K562 (cell line): ENCODE measurements at regions not wholly inside any gene's neighbourhood (a gene's known extent, or its start where the extent isn't known, plus 50 kb on each side); places are given as distances from the start of the nearest gene placed in this dataset.

Experiments
- ATAC-seq: fragments of 200-7000 bp; cut with Tn5 transposase; 3 replicates; pipeline ENCODE4 v1.9.1; 2020; ENCODE audit warnings: moderate library complexity
- BruUV-seq: library from RNA; stranded (reverse); fragments of 400-500 nt; replicated peaks from 2 replicates; lab custom pipeline; 2021; lab: Mats Ljungman, UMichigan
- CTCF ChIA-PET: fragments of 300-600 bp; formaldehyde crosslinking; extraction: SDS; loops from one replicate; lab custom pipeline; 2021; ENCODE audit warnings: low intra/inter-chr PET ratio; lab: Yijun Ruan, JAX
- POLR2A ChIA-PET: fragments of 300-600, 350-650 bp; sonication (Branson Sonifier 250); formaldehyde crosslinking; extraction: SDS; loops from one replicate; lab custom pipeline; 2021; ENCODE audit warnings: antibody characterized with exemption, inconsistent platforms; lab: Yijun Ruan, JAX
- DNase-seq, 4 experiments: peaks; one replicate each; pipeline versions ENCODE4 v3.0.0 to v3.0.0-alpha.2; 2011 to 2018; ENCODE audit warnings: low spot score in 3 of 4, mixed read lengths in 3 of 4; ENCODE audit errors: extremely low read depth in 1 of 4
- FAIRE-seq: peaks from 2 replicates; lab custom pipeline; 2011; peaks lifted over from hg19 to GRCh38; lab: Jason Lieb, UNC
- H2AFZ ChIP-seq: 2 replicates; pipeline ENCODE4 v1.6.0; 2011; ENCODE audit warnings: low read depth, low read length, control low read depth, inconsistent platforms
- H3K27ac ChIP-seq: fragments of 200-600 bp; 3 replicates; pipeline ENCODE4 v1.8.0; 2011; ENCODE audit warnings: low read depth, mild to moderate bottlenecking, control low read depth, inconsistent platforms, low read length, moderate library complexity, mixed read lengths; ENCODE audit errors: extremely low read depth
- H3K27me3 ChIP-seq, 2 experiments: fragments of 300-600 bp in 1 of 2; 2 replicates in 1 of 2; 3 replicates in 1 of 2; pipeline versions ENCODE4 v1.6.0 to v1.8.0; 2011; ENCODE audit warnings: inconsistent platforms in 2 of 2, low read length in 2 of 2, mild to moderate bottlenecking in 1 of 2, mixed read lengths in 1 of 2, moderate library complexity in 1 of 2; ENCODE audit not compliant: control insufficient read depth in 2 of 2, insufficient read depth in 2 of 2
- H3K36me3 ChIP-seq: fragments of 300-600 bp; 3 replicates; pipeline ENCODE4 v1.8.0; 2011; ENCODE audit warnings: mild to moderate bottlenecking, low read length, inconsistent platforms; ENCODE audit not compliant: control insufficient read depth, insufficient read depth
- H3K4me1 ChIP-seq, 2 experiments: fragments of 200-600 bp in 1 of 2; replicated peaks in 1 of 2; 2 replicates in 1 of 2; 3 replicates in 1 of 2; pipeline versions ENCODE4 v1.5.1 to v1.8.0; 2011; ENCODE audit warnings: inconsistent platforms in 2 of 2, low read length in 2 of 2, mild to moderate bottlenecking in 1 of 2, mixed read lengths in 1 of 2, moderate library complexity in 1 of 2; ENCODE audit not compliant: control insufficient read depth in 2 of 2, insufficient read depth in 2 of 2
- H3K4me2 ChIP-seq: 2 replicates; pipeline ENCODE4 v1.6.1; 2011; ENCODE audit warnings: low read length, control low read depth, inconsistent platforms, mixed read lengths; ENCODE audit not compliant: insufficient read depth
- H3K4me3 ChIP-seq: fragments of 200-600 bp; sonication (generic), shearing (Covaris generic); 2 replicates; pipeline ENCODE4 v1.5.1; 2016; ENCODE audit warnings: control low read depth, inconsistent platforms
- H3K79me2 ChIP-seq: fragments of 200-600 bp; 3 replicates; pipeline ENCODE4 v1.8.0; 2011; ENCODE audit warnings: low read length, inconsistent platforms; ENCODE audit not compliant: control insufficient read depth, insufficient read depth
- H3K9ac ChIP-seq, 2 experiments: 2 replicates each; pipeline versions ENCODE4 v1.6.0 to v1.6.1; 2011; ENCODE audit warnings: low read depth in 2 of 2, low read length in 2 of 2, control low read depth in 1 of 2, inconsistent platforms in 1 of 2, mild to moderate bottlenecking in 1 of 2, mixed read lengths in 1 of 2; ENCODE audit not compliant: insufficient read depth in 1 of 2
- H3K9me1 ChIP-seq: one replicate; pipeline ENCODE4 v1.6.0; 2011; ENCODE audit warnings: inconsistent platforms, mild to moderate bottlenecking, low read length, moderate library complexity; ENCODE audit not compliant: control insufficient read depth, insufficient read depth
- H3K9me3 ChIP-seq: replicated peaks from 2 replicates; pipeline ENCODE4 v1.5.1; 2011; ENCODE audit warnings: low read depth, low read length, inconsistent platforms; ENCODE audit not compliant: control insufficient read depth, insufficient read depth
- H4K20me1 ChIP-seq: replicated peaks from 2 replicates; pipeline ENCODE4 v1.6.1; 2011; ENCODE audit warnings: low read length, inconsistent platforms, mixed read lengths; ENCODE audit not compliant: control insufficient read depth, insufficient read depth
- CHD1 ChIP-seq: fragments of 200-600 bp; sonication (generic); IDR thresholded peaks from one replicate; pipeline ENCODE4 v1.6.1; 2012; ENCODE audit warnings: mild to moderate bottlenecking, moderate library complexity, low read length, inconsistent platforms
- CHD2 ChIP-seq: IDR thresholded peaks from 2 replicates; pipeline ENCODE4 v1.6.1; 2011; ENCODE audit warnings: low read depth, low read length
- CTBP1 ChIP-seq: fragments of 450-650 bp; IDR thresholded peaks from 2 replicates; pipeline ENCODE4 v1.6.1; 2016; ENCODE audit warnings: borderline replicate concordance
- ELF2 ChIP-seq: fragments of 250-450 bp; sonication (Bioruptor Pico); IDR thresholded peaks from 2 replicates; pipeline ENCODE4 v1.5.0; 2021; ENCODE audit warnings: mild to moderate bottlenecking
- FOXA1 ChIP-seq: fragments of 450-650 bp; IDR thresholded peaks from 2 replicates; pipeline ENCODE4 v1.6.1; 2016; ENCODE audit warnings: mild to moderate bottlenecking, borderline replicate concordance
- KLF16 ChIP-seq: IDR thresholded peaks from 2 replicates; pipeline ENCODE4 v1.6.1; 2016; ENCODE audit warnings: antibody characterized with exemption
- SAFB2 ChIP-seq: fragments of 200-400 bp; formaldehyde crosslinking; IDR thresholded peaks from 2 replicates; pipeline ENCODE4 v1.6.1; 2018; ENCODE audit warnings: borderline replicate concordance, low read length, low read depth, moderate library complexity; ENCODE audit not compliant: severe bottlenecking
- SNAPC5 ChIP-seq: fragments of 250-450 bp; sonication (Bioruptor Pico); IDR thresholded peaks from 2 replicates; pipeline ENCODE4 v1.8.0; 2021; ENCODE audit warnings: moderate library complexity, mild to moderate bottlenecking, inconsistent platforms
- SREBF2 ChIP-seq: sonication (generic); formaldehyde crosslinking; IDR thresholded peaks from 2 replicates; pipeline ENCODE4 v1.4.0; 2020; ENCODE audit warnings: mild to moderate bottlenecking, missing genetic modification reagents
- STAT5A ChIP-seq: IDR thresholded peaks from 2 replicates; pipeline ENCODE4 v1.6.1; 2012; ENCODE audit warnings: low read length, inconsistent platforms, borderline replicate concordance
- TBL1XR1 ChIP-seq, 2 experiments: IDR thresholded peaks; 2 replicates each; pipeline ENCODE4 v1.6.1; 2012; ENCODE audit warnings: improper control_type of control experiment in 2 of 2, low read length in 2 of 2, mild to moderate bottlenecking in 1 of 2
- ZBTB12 ChIP-seq: fragments of 250-450 bp; sonication (Bioruptor Pico); IDR thresholded peaks from 2 replicates; pipeline ENCODE4 v1.4.0; 2020
- ZC3H4 ChIP-seq: sonication (generic); formaldehyde crosslinking; IDR thresholded peaks from 2 replicates; pipeline ENCODE4 v1.9.0; 2021; ENCODE audit warnings: missing genetic modification reagents, borderline replicate concordance
- ZC3H8 ChIP-seq: fragments of 450-650 bp; IDR thresholded peaks from 2 replicates; pipeline ENCODE4 v1.6.1; 2017
- ZNF232 ChIP-seq: sonication (generic); formaldehyde crosslinking; IDR thresholded peaks from 2 replicates; pipeline ENCODE4 v1.8.0; 2022; ENCODE audit warnings: mild to moderate bottlenecking, missing genetic modification reagents
- ZNF76 ChIP-seq: fragments of 250-450 bp; sonication (Bioruptor Pico); IDR thresholded peaks from 2 replicates; pipeline ENCODE4 v1.4.0; 2020; ENCODE audit warnings: mild to moderate bottlenecking, moderate library complexity, borderline replicate concordance
- WGBS: fragments of 100-300 bp; shearing (Covaris generic); methylation state at CpG from one replicate; pipeline ENCODE4 v1.1.6; 2016; ENCODE audit warnings: low coverage, mixed read lengths; ENCODE audit not compliant: insufficient coverage; ENCODE audit errors: missing lambda C conversion rate; 5-methylcytosine and 5-hydroxymethylcytosine counted together
- in situ Hi-C: fragments of 300-500 bp; cut with MboI; formaldehyde crosslinking; loops from 4 replicates; pipeline ENCODE4 v1.15.0; 2018; ENCODE audit warnings: inconsistent platforms, mixed read lengths
- intact Hi-C: fragments of 100-400 bp; cut with micrococcal nuclease; formaldehyde crosslinking; loops from 2 replicates; pipeline ENCODE4 v1.14.2; 2022
- TF ChIP-seq, protein P1 (sequence below): sonication (generic); formaldehyde crosslinking; IDR thresholded peaks from 2 replicates; pipeline ENCODE4 v1.9.0; 2022; ENCODE audit warnings: mild to moderate bottlenecking, missing genetic modification reagents
- TF ChIP-seq, protein P2 (sequence below): sonication (generic); formaldehyde crosslinking; IDR thresholded peaks from 2 replicates; pipeline ENCODE4 v1.8.1; 2023; ENCODE audit warnings: mild to moderate bottlenecking, missing genetic modification reagents
- TF ChIP-seq, protein P3 (sequence below): sonication (generic); formaldehyde crosslinking; IDR thresholded peaks from 2 replicates; pipeline ENCODE4 v1.8.0; 2022; ENCODE audit warnings: mild to moderate bottlenecking, missing genetic modification reagents

DNA sequence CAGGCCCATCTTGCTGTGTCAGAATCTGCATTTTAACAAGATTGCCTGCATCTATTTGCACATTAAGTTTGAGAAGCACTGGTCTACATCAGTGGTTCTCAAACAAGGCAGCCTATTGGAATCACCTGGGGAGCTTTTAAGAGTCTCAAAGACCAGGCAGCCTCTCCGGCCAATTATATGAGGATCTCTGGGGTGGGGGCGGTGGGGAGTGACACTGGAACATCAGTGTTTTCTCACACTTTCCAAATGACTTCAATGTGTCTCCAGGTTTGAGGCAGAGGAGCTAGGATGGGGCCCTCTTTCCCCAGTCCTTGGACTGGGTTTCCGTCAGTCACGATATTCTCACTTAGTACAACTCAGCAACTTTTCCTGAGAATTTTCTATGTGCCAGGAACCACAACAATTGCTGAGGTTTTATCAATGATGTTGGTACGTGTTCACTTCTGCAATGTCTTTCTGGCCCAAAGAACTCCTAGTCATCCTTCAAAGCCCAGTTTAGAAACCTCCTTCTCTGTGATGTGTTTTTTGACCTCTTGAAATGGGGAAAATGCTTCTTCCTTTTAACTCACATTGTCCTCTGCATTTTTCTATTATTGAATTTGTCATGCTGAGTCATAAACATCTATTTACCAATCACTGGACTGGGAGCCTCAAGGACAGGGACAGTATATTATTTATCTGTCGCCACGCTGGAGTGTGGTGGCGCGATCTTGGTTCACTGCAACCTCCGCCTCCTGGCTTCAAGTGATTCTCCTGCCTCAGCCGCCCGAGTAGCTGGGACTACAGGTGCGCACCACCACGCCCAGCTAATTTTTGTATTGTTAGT, 130.9 kb downstream of the MYCN start:
- no peaks in the 10 kb centered on the region for H3K4me1 ChIP-seq
- intact Hi-C loops = no loop called here
- FAIRE-seq (no peak), ATAC-seq (no peak), DNase-seq (no peak)
- H3K9ac ChIP-seq = no peak overlapping the region
- no peak overlapping the region for H3K4me2 ChIP-seq
- 0% methylated on average over 14 of the region's 14 CpGs for WGBS
- no peaks in the 10 kb centered on the region for H3K36me3 ChIP-seq
- BruUV-seq = no TSS peak
- no peak overlapping the region for H3K27ac ChIP-seq
- no peaks in the 10 kb centered on the region for H4K20me1 ChIP-seq
- H3K27me3 ChIP-seq = peaks cover 0 to 19% of the 10 kb centered on the region in 2 experiments; a peak in 3 of 5 replicates
- no peak overlapping the region for H2AFZ ChIP-seq
- ChIA-PET CTCF (no interaction called here), POLR2A (no interaction called here)
- no peak overlapping the region for H3K4me3 ChIP-seq
- H3K9me1 ChIP-seq = no peaks in the 10 kb centered on the region
- H3K79me2 ChIP-seq = no peaks in the 10 kb centered on the region
- in situ Hi-C loops = no loop called here
- H3K9me3 ChIP-seq = no peaks in the 10 kb centered on the region
- TF ChIP-seq FOXA1 = no peak
- no peak for TF ChIP-seq ZC3H8
- TF ChIP-seq ELF2 (CRISPR knock-in tag) = no peak
- TF ChIP-seq ZNF76 = no peak
- TF ChIP-seq, protein P1, sequence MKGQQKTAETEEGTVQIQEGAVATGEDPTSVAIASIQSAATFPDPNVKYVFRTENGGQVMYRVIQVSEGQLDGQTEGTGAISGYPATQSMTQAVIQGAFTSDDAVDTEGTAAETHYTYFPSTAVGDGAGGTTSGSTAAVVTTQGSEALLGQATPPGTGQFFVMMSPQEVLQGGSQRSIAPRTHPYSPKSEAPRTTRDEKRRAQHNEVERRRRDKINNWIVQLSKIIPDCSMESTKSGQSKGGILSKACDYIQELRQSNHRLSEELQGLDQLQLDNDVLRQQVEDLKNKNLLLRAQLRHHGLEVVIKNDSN (CRISPR knock-in tag) = no peak
- TF ChIP-seq SNAPC5 (CRISPR knock-in tag) = no peak
- no peak for TF ChIP-seq STAT5A
- no peak for TF ChIP-seq ZC3H4 (CRISPR knock-in tag)
- no peak for TF ChIP-seq SREBF2 (CRISPR knock-in tag)
- TF ChIP-seq, protein P2, sequence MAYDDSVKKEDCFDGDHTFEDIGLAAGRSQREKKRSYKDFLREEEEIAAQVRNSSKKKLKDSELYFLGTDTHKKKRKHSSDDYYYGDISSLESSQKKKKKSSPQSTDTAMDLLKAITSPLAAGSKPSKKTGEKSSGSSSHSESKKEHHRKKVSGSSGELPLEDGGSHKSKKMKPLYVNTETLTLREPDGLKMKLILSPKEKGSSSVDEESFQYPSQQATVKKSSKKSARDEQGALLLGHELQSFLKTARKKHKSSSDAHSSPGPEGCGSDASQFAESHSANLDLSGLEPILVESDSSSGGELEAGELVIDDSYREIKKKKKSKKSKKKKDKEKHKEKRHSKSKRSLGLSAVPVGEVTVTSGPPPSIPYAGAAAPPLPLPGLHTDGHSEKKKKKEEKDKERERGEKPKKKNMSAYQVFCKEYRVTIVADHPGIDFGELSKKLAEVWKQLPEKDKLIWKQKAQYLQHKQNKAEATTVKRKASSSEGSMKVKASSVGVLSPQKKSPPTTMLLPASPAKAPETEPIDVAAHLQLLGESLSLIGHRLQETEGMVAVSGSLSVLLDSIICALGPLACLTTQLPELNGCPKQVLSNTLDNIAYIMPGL (CRISPR knock-in tag) = no peak
- TF ChIP-seq CHD1 = no peak
- no peak for TF ChIP-seq KLF16
- TF ChIP-seq ZBTB12 (CRISPR knock-in tag) = no peak
- TF ChIP-seq TBL1XR1 (IDR thresholded peaks at IDR 0.05; ENCODE audit: low read length in 2 of 2) = no peak
- TF ChIP-seq CHD2 = no peak
- TF ChIP-seq, protein P3, sequence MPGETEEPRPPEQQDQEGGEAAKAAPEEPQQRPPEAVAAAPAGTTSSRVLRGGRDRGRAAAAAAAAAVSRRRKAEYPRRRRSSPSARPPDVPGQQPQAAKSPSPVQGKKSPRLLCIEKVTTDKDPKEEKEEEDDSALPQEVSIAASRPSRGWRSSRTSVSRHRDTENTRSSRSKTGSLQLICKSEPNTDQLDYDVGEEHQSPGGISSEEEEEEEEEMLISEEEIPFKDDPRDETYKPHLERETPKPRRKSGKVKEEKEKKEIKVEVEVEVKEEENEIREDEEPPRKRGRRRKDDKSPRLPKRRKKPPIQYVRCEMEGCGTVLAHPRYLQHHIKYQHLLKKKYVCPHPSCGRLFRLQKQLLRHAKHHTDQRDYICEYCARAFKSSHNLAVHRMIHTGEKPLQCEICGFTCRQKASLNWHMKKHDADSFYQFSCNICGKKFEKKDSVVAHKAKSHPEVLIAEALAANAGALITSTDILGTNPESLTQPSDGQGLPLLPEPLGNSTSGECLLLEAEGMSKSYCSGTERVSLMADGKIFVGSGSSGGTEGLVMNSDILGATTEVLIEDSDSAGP (CRISPR knock-in tag) = no peak
- TF ChIP-seq SAFB2 = no peak
- TF ChIP-seq CTBP1 = no peak
- no peak for TF ChIP-seq ZNF232 (CRISPR knock-in tag)
